UCSD-AML1 (cell line): ENCODE measurements at regions not wholly inside any gene's neighbourhood (a gene's known extent, or its start where the extent isn't known, plus 50 kb on each side); places are given as distances from the start of the nearest gene placed in this dataset.

ENCODE experiments used
- DNase-seq: peaks from one replicate; lab custom pipeline; 2025; ENCODE audit not compliant: unreplicated experiment; lab: John Stamatoyannopoulos, UW

DNA sequence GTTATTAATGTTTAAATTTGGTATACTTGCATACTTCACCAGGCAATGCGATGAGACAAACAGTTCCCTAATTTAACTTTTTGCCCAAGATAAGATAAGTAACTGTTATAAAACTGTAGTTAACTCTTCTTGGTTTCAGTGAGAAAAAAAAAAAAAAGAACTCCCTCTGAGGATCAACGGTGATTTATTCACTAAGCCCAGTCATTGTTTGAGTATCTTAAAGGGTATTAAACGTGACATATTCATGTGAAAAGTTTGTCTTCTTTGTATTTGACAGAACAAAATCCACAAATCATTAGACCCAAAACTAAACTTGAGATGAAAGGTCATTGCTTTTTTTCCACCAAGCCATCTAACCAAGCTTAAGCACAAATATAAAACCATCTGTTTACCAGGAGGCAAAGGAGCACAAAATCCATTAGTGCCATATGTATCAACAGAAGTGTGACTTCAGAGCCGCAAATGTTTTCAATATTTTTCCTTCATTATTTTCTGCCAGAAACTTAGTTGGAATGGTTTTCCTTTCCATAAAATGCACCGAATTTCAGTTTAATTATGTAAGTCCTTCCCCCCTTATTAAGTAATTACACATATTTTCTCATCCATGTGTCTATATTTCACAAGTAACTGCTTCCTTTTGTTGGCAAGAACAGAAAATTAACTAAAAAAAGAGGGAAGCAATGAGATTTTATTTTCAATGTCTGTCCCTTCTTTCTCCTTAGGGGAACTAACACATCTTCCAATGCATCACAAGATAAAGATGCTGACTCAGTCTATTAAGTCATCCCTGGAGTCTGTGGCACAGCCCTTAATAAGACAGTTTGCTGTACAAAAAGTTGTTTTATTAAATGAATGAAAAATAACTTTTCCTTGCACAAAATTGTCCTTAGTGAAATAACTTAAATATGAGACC, 92.2 kb upstream of the RAP2B start:
- no peak for DNase-seq

DNA sequence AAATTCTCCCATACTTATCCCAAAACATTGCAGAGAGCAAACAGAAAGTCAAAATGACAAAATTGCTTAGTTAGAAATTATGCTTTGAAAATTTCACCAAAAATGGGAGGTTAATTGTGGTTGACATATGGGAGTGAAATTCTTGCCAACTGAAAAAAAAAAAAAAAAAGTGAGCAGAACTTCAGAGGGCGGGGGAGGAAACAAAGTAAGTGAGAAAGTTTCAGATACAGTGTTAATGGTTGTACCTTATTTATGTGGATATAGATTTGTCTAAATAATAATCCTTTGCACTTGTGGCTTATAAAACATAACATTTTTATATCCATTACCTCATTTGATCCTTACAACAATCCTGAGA, 91.5 kb upstream of the RAP2B start:
- no peak for DNase-seq

DNA sequence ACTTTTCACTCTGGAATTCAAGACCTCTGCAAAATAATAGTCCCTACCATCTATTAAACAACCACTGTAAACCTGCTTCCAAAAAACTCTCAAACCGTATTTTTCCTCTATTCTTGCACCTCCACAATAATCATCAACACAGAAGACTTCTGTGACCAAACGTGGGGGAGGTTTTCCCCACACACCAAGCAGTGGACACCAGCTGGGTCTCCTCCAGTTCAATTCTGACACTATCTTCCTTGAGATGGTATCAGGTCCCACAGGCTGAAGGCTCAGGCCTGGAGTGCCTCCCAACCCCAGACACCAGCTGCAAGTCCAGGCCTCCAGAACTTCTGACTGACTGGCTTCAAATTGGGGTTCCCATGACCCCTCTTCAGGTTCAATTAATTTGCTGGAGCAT, 89.6 kb upstream of the RAP2B start:
- DNase-seq: no peak

DNA sequence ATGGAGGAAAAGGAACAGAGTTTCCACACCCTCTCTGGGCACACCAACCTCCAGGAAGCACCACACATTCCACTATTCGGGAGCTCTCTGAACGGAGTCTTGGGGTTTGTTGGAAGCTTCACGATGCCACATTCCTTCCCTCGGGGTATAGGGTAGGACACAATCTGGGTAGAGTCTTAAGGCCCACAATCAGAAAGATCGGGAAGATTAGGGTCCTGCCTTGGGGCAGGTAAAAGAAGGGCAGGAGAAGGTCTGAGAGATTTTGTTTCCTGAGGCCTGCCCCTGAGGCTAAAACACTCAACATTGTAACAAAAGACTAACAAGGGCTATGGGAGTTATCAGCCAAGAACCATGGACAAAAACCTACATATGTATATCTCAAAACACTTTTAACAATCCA, 89.2 kb upstream of the RAP2B start:
- no peak for DNase-seq

DNA sequence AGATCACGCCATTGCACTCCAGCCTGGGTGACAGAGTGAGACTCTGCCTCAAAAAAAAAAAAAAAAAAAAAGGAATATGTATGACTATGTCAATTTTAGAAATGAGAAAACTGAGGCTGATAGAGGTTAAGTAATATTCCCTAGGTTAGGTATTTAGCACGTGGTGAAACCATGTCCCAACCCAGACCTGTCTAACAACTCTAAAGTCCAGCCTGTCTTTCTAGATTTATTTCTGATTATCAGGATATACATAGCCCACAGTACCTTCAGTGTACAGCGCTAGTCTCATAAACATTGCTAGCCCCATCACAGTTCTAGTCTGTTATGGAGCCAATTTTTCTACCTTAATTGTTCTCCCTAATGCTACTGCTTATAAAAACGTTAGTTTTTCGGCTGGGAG, 88.4 kb upstream of the RAP2B start:
- DNase-seq: no peak

DNA sequence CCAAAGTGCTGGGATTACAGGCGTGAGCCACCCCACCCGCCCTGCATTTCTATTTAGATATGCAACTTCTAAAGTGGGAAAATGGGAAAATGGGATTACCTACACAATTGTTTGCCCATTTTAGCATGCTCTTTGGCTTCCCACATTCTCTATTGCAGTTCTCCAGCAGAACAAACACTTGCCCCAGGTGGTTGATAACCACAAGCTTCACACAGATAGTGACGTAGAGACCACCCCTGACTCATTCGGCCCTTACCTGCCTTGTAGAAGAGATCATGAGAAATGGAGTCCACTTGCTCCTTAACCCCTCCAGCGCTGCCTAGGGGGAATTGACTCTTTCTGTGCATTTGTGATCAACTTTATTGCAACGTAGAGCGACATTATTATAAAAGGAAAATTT, 83.2 kb upstream of the RAP2B start:
- DNase-seq: no peak

DNA sequence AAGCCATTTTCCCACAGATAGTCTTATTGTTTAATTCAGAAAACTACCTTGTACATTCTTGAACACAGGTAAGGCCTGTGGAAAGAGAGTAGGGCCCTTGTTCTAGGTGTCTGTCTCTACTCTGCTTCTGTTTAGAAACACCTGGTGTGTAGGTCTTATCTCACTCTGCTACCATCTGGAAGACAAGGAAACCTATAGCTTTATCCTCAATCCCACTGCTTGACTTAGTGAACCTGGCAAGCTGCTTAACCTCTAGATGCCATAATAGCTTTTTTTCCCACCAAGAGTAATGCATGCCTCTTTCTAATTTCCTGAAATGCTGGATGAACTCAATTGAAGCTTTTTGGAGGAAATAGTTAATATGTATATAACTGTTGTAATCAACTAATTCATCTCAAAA, 82.6 kb upstream of the RAP2B start:
- DNase-seq: no peak

DNA sequence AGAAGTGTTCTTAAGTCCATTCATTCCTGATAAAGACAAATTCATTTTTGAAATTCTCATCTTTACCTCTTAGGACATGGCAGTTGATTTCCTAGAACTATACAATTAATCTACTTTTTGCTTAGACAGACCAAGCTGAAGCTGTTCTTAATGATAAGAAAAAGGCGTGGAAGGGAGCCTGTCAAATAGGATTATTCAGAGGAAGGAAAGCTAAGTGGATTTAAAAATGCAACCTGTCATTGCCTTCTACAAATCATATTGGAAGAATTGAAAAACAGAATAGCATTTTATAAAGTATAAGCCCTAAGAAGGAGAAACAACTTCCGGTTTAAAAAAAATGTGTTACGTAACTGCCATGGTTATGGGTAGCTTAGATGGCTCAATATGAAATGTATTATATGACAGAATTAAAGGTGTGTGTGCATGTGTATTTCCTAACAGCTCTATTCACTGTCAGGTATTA, 81.2 kb upstream of the RAP2B start:
- DNase-seq: no peak

DNA sequence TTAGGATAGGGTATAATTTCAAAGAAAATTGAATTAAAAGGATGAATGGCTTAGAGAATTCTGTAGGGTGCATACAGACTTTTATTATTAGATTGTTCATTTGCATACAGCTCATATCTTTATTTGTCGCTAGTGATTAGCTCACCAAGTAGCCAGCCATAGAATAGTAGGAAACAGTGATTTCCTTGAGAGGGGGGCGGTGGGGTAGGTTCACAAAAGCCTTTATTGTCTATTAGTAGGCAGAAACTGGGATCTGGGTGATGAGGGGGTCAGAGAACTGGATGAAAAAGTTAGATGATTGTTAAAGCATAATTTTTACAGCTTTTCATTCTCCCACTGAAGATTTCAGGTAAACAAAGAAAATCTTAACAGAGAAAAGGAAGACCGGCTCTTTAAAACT, 77.6 kb upstream of the RAP2B start:
- DNase-seq: no peak

DNA sequence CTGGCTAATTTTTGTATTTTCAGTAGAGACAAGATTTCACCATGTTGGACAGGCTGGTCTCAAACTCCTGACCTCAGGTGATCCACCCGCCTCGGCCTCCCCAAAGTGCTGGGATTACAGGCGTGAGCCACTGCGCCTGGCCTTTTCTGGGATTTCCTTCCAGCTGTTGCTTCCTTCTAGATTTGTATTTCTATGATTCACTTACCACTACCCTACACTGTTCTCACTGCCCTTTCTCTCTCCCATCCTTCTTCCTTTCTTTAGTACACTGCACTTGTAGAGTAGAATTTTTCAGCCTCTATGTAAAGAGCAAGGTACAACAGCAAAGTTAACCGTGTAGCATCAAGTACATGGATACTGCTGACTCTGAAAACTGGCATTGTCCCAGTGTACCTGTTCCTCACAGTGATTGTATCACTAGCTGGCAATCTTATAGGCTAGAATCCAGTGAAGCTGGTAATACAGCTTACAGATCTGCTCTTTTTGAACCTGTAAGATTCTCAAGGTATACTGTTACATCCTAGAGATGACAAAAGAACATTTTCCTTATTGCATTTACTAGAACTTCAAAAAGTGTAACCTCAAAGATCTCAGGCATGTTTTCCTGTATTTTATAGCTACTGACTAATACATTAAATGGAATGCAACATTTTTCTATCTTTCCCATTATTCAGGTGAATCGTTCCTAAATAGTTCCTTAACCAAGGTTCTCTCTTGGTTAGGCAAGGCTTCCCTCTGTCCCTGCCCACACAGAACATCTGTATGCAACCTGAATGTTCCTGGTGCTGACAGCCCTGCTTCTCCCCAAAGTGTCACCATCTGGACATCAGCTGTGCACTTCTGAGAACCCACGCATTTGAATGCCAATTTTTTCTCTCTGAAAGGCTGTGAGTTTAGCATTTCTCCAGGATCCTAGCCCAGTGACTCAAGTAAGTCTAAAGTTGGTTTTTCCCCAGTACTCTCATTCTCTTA, 74.1 kb upstream of the RAP2B start:
- no peak for DNase-seq

DNA sequence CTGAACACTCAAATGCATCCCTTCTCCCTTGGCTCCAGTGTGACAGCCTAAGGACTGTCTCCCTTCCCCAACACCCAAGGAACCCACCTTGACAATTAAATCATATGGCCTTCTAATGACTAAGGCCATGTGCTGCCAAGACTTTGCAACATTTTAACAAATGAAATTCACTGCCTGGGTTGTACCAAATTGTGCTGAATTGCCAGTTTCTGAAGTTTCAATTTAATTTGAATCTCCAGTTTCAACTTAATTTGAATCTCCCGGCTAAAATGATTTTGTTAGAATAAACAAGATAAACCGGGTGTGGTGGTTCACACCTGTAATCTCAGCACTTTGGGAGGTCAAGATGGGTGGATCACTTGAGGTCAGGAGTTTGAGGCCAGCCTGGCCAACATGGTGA, 72.4 kb upstream of the RAP2B start:
- DNase-seq: no peak

DNA sequence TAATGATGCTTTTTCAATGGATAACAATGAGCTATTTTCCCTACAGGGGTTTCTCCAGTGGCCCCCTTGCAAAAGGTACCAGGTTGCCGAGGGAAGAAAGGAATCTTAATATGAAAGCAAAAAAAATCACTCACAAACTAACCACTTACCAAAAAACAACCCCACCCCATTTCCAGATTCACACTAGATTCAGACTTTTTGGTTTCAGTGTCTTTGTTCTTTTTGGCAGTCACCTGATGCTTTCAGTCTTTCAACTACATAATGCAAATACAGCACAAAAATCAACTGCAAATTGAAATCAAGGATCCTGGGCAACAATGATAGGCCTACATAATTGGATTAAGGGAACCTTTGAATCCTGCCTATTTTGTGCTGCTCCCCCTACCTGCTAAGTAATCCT, 71.1 kb upstream of the RAP2B start:
- no peak for DNase-seq

DNA sequence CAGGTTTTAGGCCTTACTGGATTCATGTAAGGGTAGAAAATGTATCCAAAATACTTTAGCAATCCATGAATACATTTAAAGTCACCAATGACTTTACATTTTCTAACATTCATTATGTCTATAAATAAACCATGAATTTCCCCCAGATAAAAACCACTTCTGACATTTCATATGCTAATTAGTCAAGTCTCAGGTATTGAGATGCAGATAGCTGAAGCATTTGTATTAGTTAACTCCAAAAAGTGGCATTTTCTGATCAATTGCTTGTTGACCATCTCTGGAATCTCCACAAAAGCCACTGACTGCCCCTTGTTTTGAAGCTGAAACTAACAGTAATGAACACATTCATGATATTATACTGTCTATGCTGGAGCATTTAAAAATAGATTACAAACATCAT, 68.4 kb upstream of the RAP2B start:
- no peak for DNase-seq

DNA sequence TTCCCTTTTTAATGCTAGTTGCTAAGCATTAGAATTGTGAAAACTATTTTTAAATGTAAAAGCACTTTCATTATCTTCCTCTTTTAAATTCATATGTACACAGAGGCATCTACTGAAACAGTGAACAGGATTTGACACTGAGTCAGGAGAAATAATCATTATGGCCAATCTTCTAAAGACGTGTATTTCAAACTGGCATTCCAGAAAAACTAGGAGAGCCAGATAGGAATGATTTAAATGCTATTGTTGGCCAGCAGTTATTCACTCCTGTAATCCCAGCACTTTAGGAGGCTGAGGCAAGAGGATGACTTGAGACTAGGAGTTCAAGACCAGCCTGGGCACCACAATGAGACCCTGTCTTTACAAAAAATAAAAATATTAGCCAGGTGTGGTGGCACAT, 67.6 kb upstream of the RAP2B start:
- no peak for DNase-seq

DNA sequence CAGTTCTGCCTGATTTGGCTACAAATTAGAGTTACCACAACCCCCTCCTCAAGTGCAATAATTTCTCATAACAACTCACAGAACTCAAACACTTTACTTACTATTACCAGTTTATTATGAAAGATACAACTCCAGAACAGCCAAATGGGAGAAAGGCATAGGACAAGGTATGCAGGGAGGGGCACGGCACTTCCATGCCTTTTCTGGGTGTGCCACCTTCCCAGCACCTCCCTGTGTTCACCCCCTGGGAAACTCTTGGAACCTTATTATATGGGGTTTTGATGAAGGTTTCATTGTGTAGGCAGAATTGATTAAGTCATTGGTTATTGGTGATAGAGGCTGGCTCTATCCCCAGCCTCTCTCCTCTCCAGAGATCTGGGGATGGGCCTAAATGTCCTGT, 66.6 kb upstream of the RAP2B start:
- DNase-seq: no peak

DNA sequence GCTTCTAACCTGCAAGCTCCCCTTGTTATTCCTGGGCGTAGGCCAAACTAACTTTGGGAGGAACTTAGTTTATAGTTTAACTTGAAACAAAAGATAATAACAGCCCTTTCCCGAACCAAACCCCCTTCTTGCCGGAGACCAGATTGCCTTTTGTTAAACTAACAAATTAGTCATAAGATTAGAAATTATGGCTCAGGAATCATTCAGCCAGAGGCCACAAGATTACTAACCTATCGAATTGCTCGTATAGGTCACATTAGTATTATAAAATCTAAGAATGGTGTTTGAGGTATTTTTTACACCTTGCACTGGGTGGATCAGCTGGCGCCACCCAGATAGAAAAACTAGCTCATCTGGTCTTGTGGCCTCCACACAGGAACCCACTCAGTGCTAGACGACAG, 65.3 kb upstream of the RAP2B start:
- no peak for DNase-seq

DNA sequence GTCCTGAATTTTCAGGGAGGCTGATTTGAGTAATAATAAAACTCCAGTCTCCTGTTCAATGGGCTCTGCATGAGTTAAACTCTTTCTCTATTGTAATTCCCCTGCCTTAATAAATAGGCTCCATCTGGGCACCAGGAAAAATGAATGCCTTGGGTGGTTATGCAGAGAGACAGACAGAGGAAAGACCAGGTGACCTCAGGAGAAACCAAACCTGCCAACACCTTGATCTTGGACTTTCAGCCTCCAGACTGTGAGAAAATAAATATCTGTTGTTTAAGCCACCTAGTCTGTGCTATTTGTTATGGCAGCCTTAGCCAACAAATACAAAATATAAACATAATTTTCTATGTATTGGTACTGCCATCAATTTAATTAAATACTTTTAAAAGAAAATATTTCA, 64.8 kb upstream of the RAP2B start:
- DNase-seq: no peak

DNA sequence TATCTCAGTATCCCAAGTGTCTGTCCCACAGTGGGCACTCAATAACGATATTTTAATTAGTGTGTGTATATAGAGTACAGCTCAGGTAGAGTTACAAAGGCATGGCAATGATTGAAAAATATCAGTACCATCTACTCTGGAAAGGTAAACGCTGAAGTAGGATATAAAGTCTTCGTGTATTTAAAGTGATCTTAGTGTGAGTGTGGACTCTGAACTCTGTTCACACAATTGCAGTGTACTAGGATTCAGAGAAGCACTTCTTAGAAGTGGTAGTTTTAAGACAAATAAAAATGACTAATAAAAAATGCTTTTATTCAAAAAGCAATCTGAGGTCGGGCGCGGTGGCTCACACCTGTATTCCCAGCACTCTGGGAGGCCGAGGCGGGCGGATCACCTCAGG, 62.9 kb upstream of the RAP2B start:
- no peak for DNase-seq

DNA sequence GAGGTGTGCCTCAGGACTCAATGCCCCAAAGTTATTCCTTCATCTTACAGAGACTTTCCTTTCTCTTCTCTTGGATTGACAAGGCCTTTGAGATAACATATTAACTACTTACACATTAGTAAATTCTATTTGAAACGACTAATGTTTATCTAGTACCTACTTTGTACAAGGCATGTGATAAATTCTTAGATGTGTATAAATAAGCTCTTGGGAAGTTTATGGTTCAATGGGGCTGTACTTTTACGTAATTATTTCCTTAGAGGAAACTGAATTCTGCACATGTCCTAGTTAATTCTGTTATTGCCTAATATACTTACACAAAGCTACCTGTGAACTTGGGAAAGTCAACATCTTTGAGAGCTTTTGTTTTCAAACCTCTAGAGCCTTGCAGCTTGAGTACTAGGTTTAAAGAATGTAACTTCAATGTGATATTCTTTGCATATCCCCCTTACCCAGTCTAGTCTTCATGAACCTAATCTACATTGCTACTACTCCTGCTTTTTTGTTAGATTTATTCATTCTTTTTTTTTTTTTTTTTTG, 58.5 kb upstream of the RAP2B start:
- no peak for DNase-seq

DNA sequence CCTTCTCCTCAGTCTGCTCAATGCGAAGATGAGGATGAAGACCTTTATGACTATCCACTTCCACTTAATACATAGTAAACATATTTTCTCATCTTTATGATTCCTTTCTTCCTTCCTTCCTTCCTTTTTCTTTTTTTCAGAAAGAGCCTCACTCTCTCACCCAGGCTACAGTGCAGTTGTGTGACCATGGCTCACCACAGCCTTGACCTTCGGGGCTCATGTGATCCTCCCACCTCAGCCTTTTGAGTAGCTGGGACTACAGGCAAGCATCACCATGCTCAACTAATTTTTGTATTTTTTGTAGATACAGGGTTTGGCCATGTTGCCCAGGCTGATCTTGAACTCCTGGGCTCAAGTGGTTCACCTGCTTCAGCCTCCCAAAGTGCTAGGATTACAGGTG, 52.0 kb upstream of the RAP2B start:
- DNase-seq: no peak

DNA sequence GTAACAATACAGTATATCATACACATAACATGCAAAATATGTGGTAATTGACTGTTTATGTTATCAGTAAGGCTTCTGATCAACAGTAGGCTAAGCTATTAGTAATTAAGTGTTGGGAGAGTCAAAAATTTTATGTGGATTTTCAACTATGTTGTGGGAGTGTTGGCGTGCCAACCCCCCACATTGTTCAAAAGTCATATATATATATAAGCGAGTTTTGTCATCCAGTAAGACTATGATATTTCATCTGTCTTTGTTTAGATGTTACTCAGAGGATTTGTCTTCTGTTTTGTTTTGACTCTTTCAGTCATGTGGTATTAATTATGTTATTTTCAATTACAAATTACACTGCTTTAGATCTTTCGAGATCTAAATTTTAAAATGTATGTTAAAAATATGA, 51.0 kb upstream of the RAP2B start:
- DNase-seq: no peak
